NOMO-1 treated with dmso at 0.1 percent for 144 hours (cell line): ENCODE measurements at regions not wholly inside any gene's neighbourhood (a gene's known extent, or its start where the extent isn't known, plus 50 kb on each side); places are given as distances from the start of the nearest gene placed in this dataset.
"Not testable (repeated sequence)": the region's sequence is repeated elsewhere in the genome, so short reads cannot be mapped to it uniquely, and the experiment has no call there.

ENCODE experiments used
- DNase-seq: peaks from one replicate; lab custom pipeline; 2025; ENCODE audit not compliant: unreplicated experiment; lab: John Stamatoyannopoulos, UW

GRCh38 chr6:19209202-19209601, 628.0 kb upstream of the ID4 start:
- no peak for DNase-seq

GRCh38 chr6:19210849-19211590, 626.1 kb upstream of the ID4 start:
- no peak for DNase-seq

- no peak for DNase-seq
Measured at GRCh38 chr6:19214231-19214630, 622.9 kb upstream of the ID4 start.

GRCh38 chr6:19219931-19220330, 617.2 kb upstream of the ID4 start:
- no peak for DNase-seq

- no peak for DNase-seq
Measured at GRCh38 chr6:19231878-19232561, 605.1 kb upstream of the ID4 start.

GRCh38 chr6:19245656-19246055, 591.5 kb upstream of the ID4 start:
- no peak for DNase-seq

GRCh38 chr6:19247181-19247580, 590.0 kb upstream of the ID4 start:
- not testable (repeated sequence) for DNase-seq

- DNase-seq, result not testable (repeated sequence)
Measured at GRCh38 chr6:19256123-19256522, 581.0 kb upstream of the ID4 start.

GRCh38 chr6:19261642-19262041, 575.5 kb upstream of the ID4 start:
- no peak for DNase-seq

- no peak for DNase-seq
Measured at GRCh38 chr6:19268117-19268516, 569.1 kb upstream of the ID4 start.

GRCh38 chr6:19268718-19269117, 568.5 kb upstream of the ID4 start:
- DNase-seq, result no peak

- no peak for DNase-seq
Measured at GRCh38 chr6:19269341-19269898, 567.8 kb upstream of the ID4 start.

GRCh38 chr6:19270616-19271015, 566.6 kb upstream of the ID4 start:
- no peak for DNase-seq

GRCh38 chr6:19279273-19279684, 557.9 kb upstream of the ID4 start:
- no peak for DNase-seq

- DNase-seq, result no peak
Measured at GRCh38 chr6:19287928-19288327, 549.2 kb upstream of the ID4 start.

GRCh38 chr6:19289457-19289856, 547.7 kb upstream of the ID4 start:
- no peak for DNase-seq

- DNase-seq, result no peak
Measured at GRCh38 chr6:19297880-19298279, 539.3 kb upstream of the ID4 start.

- no peak for DNase-seq
Measured at GRCh38 chr6:19298421-19298820, 538.7 kb upstream of the ID4 start.

- DNase-seq, result no peak
Measured at GRCh38 chr6:19299129-19299528, 538.0 kb upstream of the ID4 start.

GRCh38 chr6:19301980-19302379, 535.2 kb upstream of the ID4 start:
- DNase-seq, result no peak

- DNase-seq, result no peak
Measured at GRCh38 chr6:19303383-19303782, 533.8 kb upstream of the ID4 start.

- no peak for DNase-seq
Measured at GRCh38 chr6:19309661-19310060, 527.5 kb upstream of the ID4 start.
